Heart right ventricle (tissue), 16 donors: ENCODE measurements at regions not wholly inside any gene's neighbourhood (a gene's known extent, or its start where the extent isn't known, plus 50 kb on each side); places are given as distances from the start of the nearest gene placed in this dataset.

ENCODE experiments used
- ATAC-seq, 8 donors: fragments of 200-7000 bp; cut with Tn5 transposase; one replicate each; pipeline ENCODE4 v1.9.1; 2020; ENCODE audit warnings: mild to moderate bottlenecking in 8 of 8, moderate library complexity in 8 of 8, moderate number of reproducible peaks in 1 of 8
- DNase-seq, 2 donors: peaks; one replicate each; pipeline ENCODE4 v3.0.0-alpha.2; 2020
- H3K27ac ChIP-seq, 10 donors: fragments of 200-600 bp; sonication (generic) in 2 of 10; one replicate each; pipeline versions ENCODE4 v1.5.0 to v1.8.0; 2020 to 2022; ENCODE audit warnings: mild to moderate bottlenecking in 3 of 10
- H3K27me3 ChIP-seq, 7 donors: fragments of 200-600 bp; one replicate each; pipeline ENCODE4 v1.8.0; 2021 to 2022; ENCODE audit warnings: mild to moderate bottlenecking in 2 of 7
- H3K36me3 ChIP-seq, 9 donors: fragments of 200-600 bp; sonication (generic) in 1 of 9; one replicate each; pipeline versions ENCODE4 v1.5.0 to v1.8.0; 2020 to 2022; ENCODE audit warnings: mild to moderate bottlenecking in 2 of 9
- H3K4me1 ChIP-seq, 9 donors: fragments of 200-600 bp; sonication (generic) in 1 of 9; one replicate each; pipeline versions ENCODE4 v1.5.0 to v1.8.0; 2020 to 2022; ENCODE audit warnings: mild to moderate bottlenecking in 4 of 9
- H3K4me3 ChIP-seq, 10 donors: fragments of 200-600 bp; sonication (generic) in 2 of 10; one replicate each; pipeline versions ENCODE4 v1.5.0 to v1.8.0; 2020 to 2022; ENCODE audit warnings: mild to moderate bottlenecking in 7 of 10, moderate library complexity in 2 of 10
- H3K9me3 ChIP-seq, 11 donors: fragments of 200-600 bp in 10 of 11; sonication (generic) in 2 of 11; one replicate each; pipeline versions ENCODE4 v1.5.0 to v1.8.0; 2013 to 2022; ENCODE audit warnings: mild to moderate bottlenecking in 2 of 11, control low read depth in 1 of 11, moderate library complexity in 1 of 11
- WGBS, 2 donors: extraction: QIAGEN DNeasy Blood & Tissue Kit; methylation state at CpG; one replicate each; pipeline ENCODE4 v1.1.7; 2013; ENCODE audit warnings: inconsistent platforms in 1 of 2; 5-methylcytosine and 5-hydroxymethylcytosine counted together
- intact Hi-C, 10 donors: fragments of 100-400 bp; cut with DNase I; formaldehyde crosslinking; loops; one replicate each; pipeline versions ENCODE4 v1.11.1 to v1.14.2; 2022
- TF ChIP-seq, protein P1 (sequence below), 9 donors: fragments of 200-600 bp; sonication (generic) in 2 of 9; IDR thresholded peaks; one replicate each; pipeline versions ENCODE4 v1.5.0 to v1.8.0; 2021 to 2022; ENCODE audit warnings: antibody characterized with exemption in 9 of 9, mild to moderate bottlenecking in 5 of 9, moderate library complexity in 1 of 9
- donor health status: Arrhythmogenic right ventricular cardiomyopathy.
- donor health status: ischemic (EF 13 %, LVEDD 7.1; RV severe dilation, severe dysfunction).
- donor health status: healthy with polysubstance abuse.
- donor health status: DM: no; HTN: yes; CAD: no.
- donor health status: DM: no; HTN: no; CAD: no.
- donor health status: ischemic (EF 25% LVEDD 6.9; RV normal size, moderate dysfunction).
- donor health status: ischemic (EF 25% LVEDD 5.7; RV mildly dilated, moderate dysfunction).
- donor health status: healthy.
- donor health status: DM: yes; HTN: yes; CAD: no.
- donor health status: Ischemic cardiomyopathy.
- donor health status: ischemic (EF 35%, LVEDD 5.7; RV mildly dilated, moderate dysfunction).
- donor health status: nonischemic (EF 11% LVEDD 7.7; RV severe dilation, severe dysfunction).
- donor health status: DM: yes; HTN: yes; CAD: no.
- donor health status: PGD.
- donor health status: ischemic (EF 29% LVEDD 5.4; RV normal size, mild dysfunction).
- donor health status: nonischemic (EF 23%, LVEDD 6.1; RV moderate dilation, normal function).

DNA sequence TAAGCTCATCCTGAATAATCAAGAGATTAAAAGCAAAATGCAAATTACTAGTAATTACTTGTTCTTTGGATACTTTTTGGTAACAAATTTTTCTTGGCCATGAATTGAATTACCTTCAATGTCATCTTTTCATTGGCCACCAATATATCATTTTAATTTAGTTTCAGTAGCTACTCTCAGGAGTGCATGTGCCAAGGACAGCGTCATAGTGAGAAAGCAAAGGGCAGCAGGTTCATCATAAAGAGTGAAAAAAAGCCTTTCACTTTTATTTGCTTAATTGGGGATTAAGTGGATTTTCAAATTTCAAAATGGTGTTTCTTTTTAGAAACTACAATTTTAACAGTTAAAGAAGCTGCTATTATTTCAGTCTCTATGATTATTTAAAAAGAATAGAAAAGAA is 815.2 kb downstream of the NR4A2 start:
- DNase-seq: no peak
- H3K27me3 ChIP-seq: no peaks in the 10 kb centered on the region
- H3K4me1 ChIP-seq: no peaks in the 10 kb centered on the region
- WGBS, 2 donors: 78 to 84% methylated on average over 1 of the region's 1 CpG
- H3K4me3 ChIP-seq: no peak overlapping the region
- intact Hi-C loops: no loop called here
- no peaks in the 10 kb centered on the region for H3K36me3 ChIP-seq
- no peak for ATAC-seq
- no peaks in the 10 kb centered on the region for H3K9me3 ChIP-seq
- TF ChIP-seq, protein P1, sequence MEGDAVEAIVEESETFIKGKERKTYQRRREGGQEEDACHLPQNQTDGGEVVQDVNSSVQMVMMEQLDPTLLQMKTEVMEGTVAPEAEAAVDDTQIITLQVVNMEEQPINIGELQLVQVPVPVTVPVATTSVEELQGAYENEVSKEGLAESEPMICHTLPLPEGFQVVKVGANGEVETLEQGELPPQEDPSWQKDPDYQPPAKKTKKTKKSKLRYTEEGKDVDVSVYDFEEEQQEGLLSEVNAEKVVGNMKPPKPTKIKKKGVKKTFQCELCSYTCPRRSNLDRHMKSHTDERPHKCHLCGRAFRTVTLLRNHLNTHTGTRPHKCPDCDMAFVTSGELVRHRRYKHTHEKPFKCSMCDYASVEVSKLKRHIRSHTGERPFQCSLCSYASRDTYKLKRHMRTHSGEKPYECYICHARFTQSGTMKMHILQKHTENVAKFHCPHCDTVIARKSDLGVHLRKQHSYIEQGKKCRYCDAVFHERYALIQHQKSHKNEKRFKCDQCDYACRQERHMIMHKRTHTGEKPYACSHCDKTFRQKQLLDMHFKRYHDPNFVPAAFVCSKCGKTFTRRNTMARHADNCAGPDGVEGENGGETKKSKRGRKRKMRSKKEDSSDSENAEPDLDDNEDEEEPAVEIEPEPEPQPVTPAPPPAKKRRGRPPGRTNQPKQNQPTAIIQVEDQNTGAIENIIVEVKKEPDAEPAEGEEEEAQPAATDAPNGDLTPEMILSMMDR (IDR thresholded peaks at IDR 0.05): no peak
- H3K27ac ChIP-seq: no peak overlapping the region

DNA sequence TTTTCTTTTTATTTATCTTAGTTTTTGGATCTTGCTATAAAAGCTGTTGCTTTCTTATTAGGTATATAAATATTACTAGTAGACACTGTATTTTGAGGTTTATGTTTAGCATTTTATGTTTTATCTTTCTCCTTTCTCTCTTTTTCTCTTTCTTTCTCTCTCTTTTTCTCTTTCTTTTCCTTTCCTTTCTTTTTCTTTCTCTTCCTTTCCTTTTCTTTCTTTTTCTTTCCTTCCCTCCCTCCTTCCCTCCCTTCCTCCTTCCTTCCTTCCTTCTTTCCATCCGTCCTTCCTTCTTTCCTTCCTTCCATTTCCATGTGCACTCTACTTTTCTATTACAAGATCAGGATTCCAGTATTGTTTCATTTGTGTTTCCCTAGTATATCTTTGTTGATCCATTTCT is 814.8 kb downstream of the KCNJ3 start:
- TF ChIP-seq, protein P1 (IDR thresholded peaks at IDR 0.05): no peak
- Histone ChIP-seq H3K36me3 (no peaks in the 10 kb centered on the region), H3K27ac (no peak overlapping the region), H3K4me1 (no peaks in the 10 kb centered on the region), H3K4me3 (no peak overlapping the region), H3K9me3 (no peaks in the 10 kb centered on the region), H3K27me3 (no peaks in the 10 kb centered on the region)
- DNase-seq: no peak
- intact Hi-C loops: no loop called here
- ATAC-seq: no peak
- WGBS, 2 donors: 73 to 78% methylated on average over 1 of the region's 1 CpG

DNA sequence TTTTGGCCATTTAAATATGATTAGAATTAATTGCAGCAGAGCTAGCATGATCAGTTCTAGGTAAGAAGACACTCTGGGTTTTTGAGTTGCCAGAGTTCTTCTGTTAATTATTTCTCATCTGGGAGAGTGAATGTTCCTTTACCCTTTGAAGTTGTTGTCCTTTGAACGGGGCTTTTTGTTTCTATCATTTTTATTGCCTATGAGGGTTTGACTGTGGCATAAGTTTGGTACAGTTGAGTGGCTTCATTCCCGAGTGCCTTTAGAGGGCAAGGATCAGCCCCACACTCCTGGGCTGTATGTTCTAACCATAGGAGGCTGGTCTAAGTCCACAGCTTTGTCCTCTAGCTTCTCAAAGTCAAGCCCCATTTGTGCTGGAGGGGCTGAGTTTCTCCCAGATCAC is 804.3 kb downstream of the KCNJ3 start:
- Histone ChIP-seq H3K4me3 (no peak overlapping the region), H3K27ac (no peak overlapping the region), H3K36me3 (no peaks in the 10 kb centered on the region), H3K4me1 (no peaks in the 10 kb centered on the region), H3K9me3 (peaks cover 0 to 12% (median 0%) of the 10 kb centered on the region in 11 donors), H3K27me3 (no peaks in the 10 kb centered on the region)
- intact Hi-C loops: no loop called here
- ATAC-seq (no peak), DNase-seq (no peak)
- 64 to 73% methylated on average over 2 of the region's 2 CpGs for WGBS, 2 donors
- TF ChIP-seq, protein P1 (IDR thresholded peaks at IDR 0.05): no peak

DNA sequence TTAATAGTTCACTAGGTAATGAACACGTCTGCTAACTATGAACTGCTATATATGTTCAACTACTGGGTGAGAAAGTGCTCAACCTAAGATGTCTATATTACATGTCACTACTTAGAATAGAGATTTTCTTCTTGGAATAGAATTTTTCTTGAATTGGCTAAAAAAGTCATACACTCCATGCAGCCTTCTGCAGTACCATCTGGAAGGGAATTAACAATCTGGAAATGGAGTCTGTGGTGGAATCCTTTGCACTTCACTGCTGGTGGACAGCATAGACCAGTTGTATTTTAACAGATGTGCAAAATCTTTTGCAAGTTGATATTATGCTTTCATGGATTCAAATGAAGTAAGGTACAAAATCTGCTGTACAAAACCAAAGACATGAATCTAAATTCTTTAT is 799.6 kb downstream of the KCNJ3 start:
- ATAC-seq: no peak
- no peaks in the 10 kb centered on the region for H3K4me1 ChIP-seq
- no peak overlapping the region for H3K27ac ChIP-seq
- intact Hi-C loops: no loop called here
- peaks cover 0 to 12% (median 0%) of the 10 kb centered on the region in 11 donors for H3K9me3 ChIP-seq
- DNase-seq: no peak
- TF ChIP-seq, protein P1 (IDR thresholded peaks at IDR 0.05): no peak
- WGBS, 2 donors: 66 to 67% methylated on average over 1 of the region's 1 CpG
- no peaks in the 10 kb centered on the region for H3K36me3 ChIP-seq
- no peak overlapping the region for H3K4me3 ChIP-seq
- H3K27me3 ChIP-seq: no peaks in the 10 kb centered on the region

DNA sequence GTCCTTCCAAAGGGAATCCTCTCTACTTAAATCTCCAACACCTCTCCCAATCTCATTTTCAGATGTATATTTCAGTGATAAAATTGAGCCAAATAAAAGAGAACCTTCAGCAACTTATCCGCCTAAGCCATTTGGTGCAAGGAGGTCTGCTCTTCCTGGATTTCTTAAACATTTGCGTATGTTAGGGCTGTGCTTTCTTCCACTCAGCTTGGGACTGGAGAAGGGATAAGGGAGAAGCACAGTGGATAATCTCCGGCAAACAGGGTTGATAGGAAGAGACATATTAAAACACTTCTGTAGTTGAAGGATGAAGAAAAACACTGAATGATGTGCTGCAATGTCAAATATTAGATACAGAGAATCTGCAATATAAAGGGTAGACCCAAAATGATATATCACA is 796.2 kb downstream of the KCNJ3 start:
- Histone ChIP-seq H3K9me3 (peaks cover 0 to 7% (median 0%) of the 10 kb centered on the region in 11 donors), H3K4me3 (no peak overlapping the region), H3K27me3 (no peaks in the 10 kb centered on the region), H3K36me3 (no peaks in the 10 kb centered on the region), H3K27ac (no peak overlapping the region), H3K4me1 (no peaks in the 10 kb centered on the region)
- intact Hi-C loops: no loop called here
- DNase-seq (no peak), ATAC-seq (no peak)
- TF ChIP-seq, protein P1 (IDR thresholded peaks at IDR 0.05): no peak
- WGBS, 2 donors: 40 to 44% methylated on average over 3 of the region's 3 CpGs
